Right lobe of liver (tissue), 6 donors: ENCODE measurements at regions not wholly inside any gene's neighbourhood (a gene's known extent, or its start where the extent isn't known, plus 50 kb on each side); places are given as distances from the start of the nearest gene placed in this dataset.
A peak's percentile ranks its signal among the peaks of the same experiment; 100 is the strongest.

Experiments used
- ATAC-seq, 4 donors: fragments of 200-7000 bp; cut with Tn5 transposase; one replicate each; pipeline ENCODE4 v1.9.1; 2020; ENCODE audit warnings: mild to moderate bottlenecking in 4 of 4, moderate library complexity in 4 of 4
- DNase-seq, 3 donors: peaks; one replicate each; pipeline ENCODE4 v3.0.0-alpha.2; 2020
- H3K27ac ChIP-seq, 3 donors: fragments of 200-600 bp; one replicate each; pipeline ENCODE4 v1.8.0; 2022
- H3K27me3 ChIP-seq, 2 donors: fragments of 200-600 bp; one replicate each; pipeline ENCODE4 v1.8.0; 2022
- H3K36me3 ChIP-seq, 4 donors: fragments of 200-600 bp; sonication (generic) in 1 of 4; one replicate each; pipeline versions ENCODE4 v1.5.1 to v1.8.0; 2017 to 2022; ENCODE audit warnings: control low read depth in 1 of 4
- H3K4me1 ChIP-seq, 4 donors: fragments of 200-600 bp; sonication (generic) in 1 of 4; one replicate each; pipeline versions ENCODE4 v1.5.1 to v1.8.0; 2017 to 2022; ENCODE audit warnings: control low read depth in 1 of 4
- H3K4me3 ChIP-seq, 3 donors: fragments of 200-600 bp; one replicate each; pipeline ENCODE4 v1.8.0; 2022
- H3K9me3 ChIP-seq, 4 donors: fragments of 200-600 bp; sonication (generic) in 1 of 4; one replicate each; pipeline versions ENCODE4 v1.5.1 to v1.8.0; 2017 to 2022; ENCODE audit warnings: control low read depth in 1 of 4
- POLR2A ChIP-seq: fragments of 450-650 bp; IDR thresholded peaks from one replicate; pipeline ENCODE4 v1.6.1; 2017; ENCODE audit warnings: antibody characterized with exemption, mild to moderate bottlenecking
- WGBS: methylation state at CpG from one replicate; pipeline ENCODE4 v1.1.6; 2018; ENCODE audit warnings: low coverage, low lambda C conversion rate; ENCODE audit not compliant: insufficient coverage; ENCODE audit errors: missing lambda C conversion rate; 5-methylcytosine and 5-hydroxymethylcytosine counted together
- intact Hi-C, 2 donors: fragments of 100-400 bp; cut with DNase I; formaldehyde crosslinking; loops; one replicate each; pipeline versions ENCODE4 v1.11.2 to v1.14.1; 2022
- TF ChIP-seq, protein P1 (sequence below), 4 donors: fragments of 200-600 bp in 3 of 4; fragments of 450-650 bp in 1 of 4; IDR thresholded peaks; one replicate each; pipeline versions ENCODE4 v1.5.1 to v1.8.0; 2016 to 2022; ENCODE audit warnings: antibody characterized with exemption in 4 of 4, mild to moderate bottlenecking in 2 of 4
- donor health status: DM: no; HTN: yes; CAD: no.
- donor health status: DM: no; HTN: no; CAD: no.
- donor health status: DM: no; HTN: no; CAD: no.
- donor health status: DM: no; HTN: yes; CAD: no.
- donor health status: DM: no; HTN: yes; CAD: no.

DNA sequence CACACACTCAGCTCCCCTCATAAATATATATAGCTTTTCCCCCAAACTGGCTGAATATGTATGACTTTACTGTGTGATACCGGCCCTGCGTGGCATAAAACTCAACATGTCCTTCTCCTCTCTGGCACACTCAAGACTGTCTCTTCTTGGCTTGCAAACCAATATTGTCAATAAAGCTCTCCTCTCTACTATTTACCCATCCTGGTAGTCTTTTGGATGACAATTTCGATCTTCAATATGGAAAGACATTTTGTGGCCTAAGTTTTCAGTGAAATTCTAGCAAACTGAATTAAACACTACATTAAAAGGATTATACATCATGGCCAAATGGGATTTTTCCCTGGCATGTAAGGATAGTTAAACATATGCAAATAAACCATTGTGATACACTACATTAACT, 1255.9 kb downstream of the JRKL start:
- H3K4me3 ChIP-seq, result no peak overlapping the region

DNA sequence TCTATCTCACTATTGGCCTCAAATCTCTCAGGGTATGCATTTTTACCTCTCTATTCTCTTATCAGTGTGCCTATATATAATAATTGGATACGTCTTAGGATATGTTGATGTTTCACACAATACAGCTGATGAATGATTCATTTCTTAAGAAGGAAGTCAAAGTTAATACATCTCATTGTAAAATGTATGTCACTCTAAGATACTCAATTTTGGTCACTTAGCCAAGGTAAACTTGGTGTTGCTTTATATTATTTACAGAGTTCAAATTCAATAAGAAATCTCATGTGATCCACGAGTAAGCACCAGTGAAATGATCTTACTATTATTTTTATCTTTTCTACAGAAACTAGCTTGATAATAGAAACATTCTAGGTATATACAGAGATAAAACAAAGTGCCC, 1266.5 kb downstream of the JRKL start:
- H3K27me3 ChIP-seq, result no peaks in the 10 kb centered on the region
- ATAC-seq (no peak), DNase-seq (no peak)
- no peak overlapping the region for H3K4me3 ChIP-seq
- WGBS, result 24% methylated on average over 2 of the region's 2 CpGs
- H3K9me3 ChIP-seq, result no peaks in the 10 kb centered on the region
- H3K27ac ChIP-seq, result no peak overlapping the region
- intact Hi-C loops, result no loop called here
- no peaks in the 10 kb centered on the region for H3K36me3 ChIP-seq
- TF ChIP-seq, protein P1, sequence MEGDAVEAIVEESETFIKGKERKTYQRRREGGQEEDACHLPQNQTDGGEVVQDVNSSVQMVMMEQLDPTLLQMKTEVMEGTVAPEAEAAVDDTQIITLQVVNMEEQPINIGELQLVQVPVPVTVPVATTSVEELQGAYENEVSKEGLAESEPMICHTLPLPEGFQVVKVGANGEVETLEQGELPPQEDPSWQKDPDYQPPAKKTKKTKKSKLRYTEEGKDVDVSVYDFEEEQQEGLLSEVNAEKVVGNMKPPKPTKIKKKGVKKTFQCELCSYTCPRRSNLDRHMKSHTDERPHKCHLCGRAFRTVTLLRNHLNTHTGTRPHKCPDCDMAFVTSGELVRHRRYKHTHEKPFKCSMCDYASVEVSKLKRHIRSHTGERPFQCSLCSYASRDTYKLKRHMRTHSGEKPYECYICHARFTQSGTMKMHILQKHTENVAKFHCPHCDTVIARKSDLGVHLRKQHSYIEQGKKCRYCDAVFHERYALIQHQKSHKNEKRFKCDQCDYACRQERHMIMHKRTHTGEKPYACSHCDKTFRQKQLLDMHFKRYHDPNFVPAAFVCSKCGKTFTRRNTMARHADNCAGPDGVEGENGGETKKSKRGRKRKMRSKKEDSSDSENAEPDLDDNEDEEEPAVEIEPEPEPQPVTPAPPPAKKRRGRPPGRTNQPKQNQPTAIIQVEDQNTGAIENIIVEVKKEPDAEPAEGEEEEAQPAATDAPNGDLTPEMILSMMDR (IDR thresholded peaks at IDR 0.05), result no peak
- TF ChIP-seq POLR2A, result no peak
- no peaks in the 10 kb centered on the region for H3K4me1 ChIP-seq

More for the DNA sequence above, 1255.9 kb downstream of the JRKL start:
- TF ChIP-seq POLR2A, result no peak
- TF ChIP-seq, protein P1 (IDR thresholded peaks at IDR 0.05), result no peak
- Histone ChIP-seq H3K9me3 (no peaks in the 10 kb centered on the region), H3K27ac (no peak overlapping the region), H3K36me3 (no peaks in the 10 kb centered on the region), H3K4me1 (no peaks in the 10 kb centered on the region), H3K27me3 (no peaks in the 10 kb centered on the region)
- ATAC-seq (no peak), DNase-seq (no peak)
- intact Hi-C loops, result no loop called here
- WGBS, result 79% methylated on average over 3 of the region's 3 CpGs

DNA sequence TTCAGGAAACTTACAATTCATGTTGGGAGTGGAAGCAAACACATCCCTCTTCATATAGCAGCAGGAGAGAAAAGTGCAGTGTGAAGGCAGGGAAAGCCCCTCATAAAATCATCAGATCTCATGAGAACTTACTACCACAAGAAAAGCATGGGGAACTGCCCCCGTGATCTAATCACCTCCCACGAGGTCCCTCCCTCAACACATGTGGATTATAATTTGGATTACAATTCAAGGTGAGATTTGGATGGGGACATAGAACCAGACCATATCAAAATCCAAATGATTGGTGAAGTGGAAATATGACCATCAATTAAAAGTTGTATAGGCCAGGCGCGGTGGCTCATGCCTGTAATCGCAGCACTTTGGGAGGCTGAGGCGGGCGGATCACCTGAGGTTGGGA, 1268.0 kb downstream of the JRKL start:
- TF ChIP-seq POLR2A, result no peak
- TF ChIP-seq, protein P1 (IDR thresholded peaks at IDR 0.05), result no peak
- 71% methylated on average over 6 of the region's 7 CpGs for WGBS
- H3K27ac ChIP-seq, result no peak overlapping the region
- no peaks in the 10 kb centered on the region for H3K36me3 ChIP-seq
- no peaks in the 10 kb centered on the region for H3K27me3 ChIP-seq
- ATAC-seq (no peak), DNase-seq (no peak)
- no peaks in the 10 kb centered on the region for H3K9me3 ChIP-seq
- H3K4me1 ChIP-seq, result no peaks in the 10 kb centered on the region
- intact Hi-C loops, result no loop called here
- no peak overlapping the region for H3K4me3 ChIP-seq

DNA sequence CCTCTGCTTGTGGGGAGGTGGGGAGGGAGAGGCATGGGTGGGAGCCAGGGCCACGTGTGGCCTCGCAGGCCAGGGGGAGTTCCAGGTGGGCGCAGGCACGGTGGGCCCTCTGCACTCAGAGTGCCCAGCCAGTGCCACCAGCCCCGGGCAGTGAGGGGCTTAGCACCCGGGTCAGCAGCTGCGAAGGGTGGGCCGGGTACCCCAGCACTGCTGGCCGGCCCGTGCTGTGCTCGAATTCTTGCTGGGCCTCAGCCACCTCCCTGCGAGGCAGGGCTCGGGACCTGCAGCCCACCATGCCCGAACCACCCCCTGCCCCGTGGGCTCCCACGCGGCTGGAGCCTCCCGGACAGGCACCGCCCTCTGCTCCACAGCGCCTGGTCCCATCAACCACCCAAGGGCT, 1277.2 kb downstream of the JRKL start:
- Histone ChIP-seq H3K27me3 (no peaks in the 10 kb centered on the region), H3K4me1 (no peaks in the 10 kb centered on the region), H3K9me3 (no peaks in the 10 kb centered on the region), H3K27ac (no peak overlapping the region), H3K4me3 (no peak overlapping the region), H3K36me3 (no peaks in the 10 kb centered on the region)
- TF ChIP-seq, protein P1 (IDR thresholded peaks at IDR 0.05), result no peak
- no peak for TF ChIP-seq POLR2A
- intact Hi-C loops, result no loop called here
- ATAC-seq (peak in 1 of 4 donors; percentile 38), DNase-seq (no peak)
- no CpG with 5 or more reads among the region's 20 CpGs for WGBS

DNA sequence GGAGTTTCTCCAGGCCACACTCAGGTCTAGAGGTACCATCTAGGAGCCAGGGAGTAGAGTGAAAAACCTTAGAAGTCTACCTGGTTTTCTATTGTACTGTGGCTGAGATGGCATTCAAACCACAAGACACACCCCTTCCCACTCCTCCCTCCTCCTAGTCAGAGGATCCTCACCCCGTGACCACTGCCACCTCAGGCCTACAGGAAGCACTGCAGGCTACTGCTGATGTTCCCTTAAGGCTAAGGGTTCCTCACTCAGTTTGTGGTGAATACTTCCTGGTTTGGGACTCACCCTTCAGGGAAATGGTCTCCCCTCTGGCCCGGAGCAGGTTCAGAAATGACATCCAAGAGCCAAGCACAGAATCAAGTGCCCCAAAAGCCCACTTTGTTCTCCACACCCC, 1293.9 kb downstream of the JRKL start:
- no peak for ATAC-seq

More for the DNA sequence above, 1293.9 kb downstream of the JRKL start:
- no peaks in the 10 kb centered on the region for H3K4me1 ChIP-seq
- DNase-seq, result no peak
- intact Hi-C loops, result no loop called here
- 0% methylated on average over 1 of the region's 2 CpGs for WGBS
- H3K9me3 ChIP-seq, result no peaks in the 10 kb centered on the region
- H3K27ac ChIP-seq, result no peak overlapping the region
- TF ChIP-seq POLR2A, result no peak
- TF ChIP-seq, protein P1 (IDR thresholded peaks at IDR 0.05), result no peak
- no peak overlapping the region for H3K4me3 ChIP-seq
- no peaks in the 10 kb centered on the region for H3K27me3 ChIP-seq
- no peaks in the 10 kb centered on the region for H3K36me3 ChIP-seq
